HL-60 (cell line): ENCODE measurements at regions not wholly inside any gene's neighbourhood (a gene's known extent, or its start where the extent isn't known, plus 50 kb on each side); places are given as distances from the start of the nearest gene placed in this dataset.
"Not testable (repeated sequence)": the region's sequence is repeated elsewhere in the genome, so short reads cannot be mapped to it uniquely, and the experiment has no call there.

ENCODE experiments used
- DNase-seq, 2 experiments: peaks; one replicate each; pipeline ENCODE4 v3.0.0-alpha.2; 2010 to 2020; ENCODE audit warnings: low read depth in 1 of 2, low spot score in 1 of 2
- H3K27ac ChIP-seq: fragments of 250-450 bp; sonication (Bioruptor Pico); replicated peaks from 2 replicates; pipeline ENCODE4 v1.5.1; 2020; ENCODE audit warnings: mild to moderate bottlenecking, moderate library complexity
- H3K27me3 ChIP-seq: fragments of 250-450 bp; sonication (Bioruptor Pico); 2 replicates; pipeline ENCODE4 v1.5.1; 2021; ENCODE audit warnings: mild to moderate bottlenecking, moderate library complexity; ENCODE audit not compliant: insufficient read depth, poor library complexity, severe bottlenecking
- H3K4me3 ChIP-seq: replicated peaks from 2 replicates; pipeline ENCODE4 v1.5.1; 2011; ENCODE audit warnings: mild to moderate bottlenecking, control low read depth, low read length; ENCODE audit not compliant: insufficient read depth

- H3K4me3 ChIP-seq, DNase-seq, H3K27ac ChIP-seq, H3K27me3 ChIP-seq: not testable (repeated sequence)
These were observed 111.6 kb upstream of the TPTE start for GRCh38 chr21:10409786-10410185.

- not testable (repeated sequence) for H3K27ac ChIP-seq, DNase-seq, H3K27me3 ChIP-seq, H3K4me3 ChIP-seq
These were observed 110.9 kb upstream of the TPTE start for GRCh38 chr21:10410354-10410929.

GRCh38 chr21:10411776-10412526, 109.4 kb upstream of the TPTE start:
- not testable (repeated sequence) for DNase-seq, H3K27ac ChIP-seq, H3K27me3 ChIP-seq, H3K4me3 ChIP-seq

DNA sequence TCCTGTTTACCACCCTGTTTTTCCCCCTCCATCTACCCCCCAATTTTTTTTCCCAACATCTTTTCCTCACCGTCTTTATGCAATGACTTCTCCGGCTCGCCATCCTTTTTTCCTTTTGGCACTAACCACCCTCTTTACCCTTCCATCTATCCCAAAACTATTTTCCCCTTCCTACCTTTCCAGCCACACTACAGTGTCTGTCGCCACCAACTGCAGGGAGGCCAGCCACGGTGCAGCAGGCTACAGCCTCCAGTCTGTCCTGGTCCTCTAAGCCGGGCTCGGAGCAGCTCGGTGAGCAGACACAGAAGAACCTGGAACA, 108.5 kb upstream of the TPTE start:
- H3K27ac ChIP-seq, H3K4me3 ChIP-seq, H3K27me3 ChIP-seq, DNase-seq: not testable (repeated sequence)

DNA sequence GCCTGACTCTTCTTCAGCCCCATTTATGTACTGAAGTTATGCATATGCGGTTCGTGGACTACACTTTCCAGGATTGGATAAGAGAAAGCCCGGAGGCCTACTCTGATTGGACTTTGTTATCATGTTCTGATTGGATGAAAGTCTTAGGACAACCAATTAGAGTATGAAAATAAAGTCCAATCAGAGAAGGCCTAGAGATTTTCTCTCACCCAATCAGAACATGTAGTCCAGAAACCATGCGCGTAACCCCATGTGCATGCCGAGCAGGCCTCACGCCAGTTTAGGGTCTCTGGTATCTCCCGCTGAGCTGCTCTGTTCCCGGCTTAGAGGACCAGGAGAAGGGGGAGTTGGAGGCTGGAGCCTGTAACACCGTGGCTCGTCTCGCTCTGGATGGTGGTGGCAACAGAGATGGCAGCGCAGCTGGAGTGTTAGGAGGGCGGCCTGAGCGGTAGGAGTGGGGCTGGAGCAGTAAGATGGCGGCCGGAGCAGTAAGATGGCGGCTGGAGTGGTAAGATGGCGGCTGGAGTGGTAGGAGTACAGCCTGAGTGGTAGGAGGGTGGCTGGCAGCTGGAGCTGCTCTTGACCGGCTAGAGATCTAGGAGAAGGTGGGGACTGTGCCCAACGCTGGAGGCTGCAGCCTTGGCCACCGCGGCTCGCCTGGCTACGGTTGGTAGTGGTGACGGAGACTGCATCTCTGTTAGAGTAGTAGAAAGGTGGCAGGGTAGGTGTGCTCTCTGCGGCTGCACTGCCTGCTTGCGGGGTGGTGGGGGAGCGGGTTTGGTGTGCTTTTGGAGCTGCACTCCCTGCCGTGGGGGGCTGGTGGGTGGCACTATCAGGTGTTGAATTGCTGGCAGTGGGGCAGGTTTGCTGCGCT, 107.9 kb upstream of the TPTE start:
- not testable (repeated sequence) for H3K27me3 ChIP-seq, H3K27ac ChIP-seq, DNase-seq, H3K4me3 ChIP-seq

DNA sequence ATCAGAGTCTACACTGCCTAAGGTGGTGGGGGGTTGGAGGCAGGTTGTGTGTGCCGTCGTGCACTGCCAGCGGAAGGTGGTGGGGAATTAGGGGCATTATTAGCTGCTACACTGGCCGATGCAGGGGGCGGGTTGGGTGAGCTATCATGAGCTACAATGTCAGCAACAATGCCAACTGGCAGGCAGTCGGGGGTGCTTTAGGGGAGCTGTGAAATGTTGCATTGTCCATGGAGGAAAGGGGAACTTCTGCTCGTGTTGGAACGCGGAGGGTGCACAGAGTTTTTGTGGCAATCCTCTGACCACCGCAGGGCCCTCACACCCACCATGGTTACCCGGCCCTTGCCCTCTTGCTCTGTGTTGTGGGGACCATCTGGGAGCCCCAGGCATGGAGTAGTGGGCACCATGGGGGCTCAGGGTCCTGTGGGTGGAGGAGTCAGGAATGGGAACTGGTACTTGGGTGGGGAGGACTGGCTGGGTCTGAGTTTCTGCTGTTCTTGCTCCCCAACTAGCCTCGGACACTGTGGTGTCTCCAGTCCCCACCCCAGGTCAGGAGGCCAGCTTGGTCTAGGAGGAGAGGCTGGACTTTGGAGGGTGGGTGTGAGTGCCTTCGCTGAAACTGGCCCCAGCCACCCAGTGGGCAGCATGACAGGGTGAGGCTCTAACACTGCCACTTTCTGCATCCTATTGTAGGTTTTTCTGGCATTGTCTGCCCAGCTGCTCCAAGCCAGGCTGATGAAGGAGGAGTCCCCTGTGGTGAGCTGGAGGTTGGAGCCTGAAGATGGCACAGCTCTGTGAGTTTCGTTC, 107.1 kb upstream of the TPTE start:
- H3K27me3 ChIP-seq, H3K27ac ChIP-seq, DNase-seq, H3K4me3 ChIP-seq: not testable (repeated sequence)

DNA sequence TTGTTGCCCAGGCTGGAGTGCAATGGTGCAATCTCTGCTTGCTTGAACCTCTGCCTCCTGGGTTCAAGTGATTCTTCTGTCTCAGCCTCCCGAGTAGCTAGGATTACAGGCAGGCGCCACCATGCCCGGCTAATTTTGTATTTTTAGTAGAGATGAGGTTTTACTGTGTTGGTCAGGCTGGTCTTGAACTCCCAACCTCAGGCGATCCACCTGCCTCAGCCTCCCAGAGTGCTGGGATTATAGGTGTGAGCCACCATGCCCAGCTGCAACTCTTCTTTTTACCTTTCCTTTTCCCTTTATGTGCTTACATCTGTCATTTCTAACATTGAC, 106.5 kb upstream of the TPTE start:
- H3K4me3 ChIP-seq, H3K27ac ChIP-seq, H3K27me3 ChIP-seq, DNase-seq: not testable (repeated sequence)

DNA sequence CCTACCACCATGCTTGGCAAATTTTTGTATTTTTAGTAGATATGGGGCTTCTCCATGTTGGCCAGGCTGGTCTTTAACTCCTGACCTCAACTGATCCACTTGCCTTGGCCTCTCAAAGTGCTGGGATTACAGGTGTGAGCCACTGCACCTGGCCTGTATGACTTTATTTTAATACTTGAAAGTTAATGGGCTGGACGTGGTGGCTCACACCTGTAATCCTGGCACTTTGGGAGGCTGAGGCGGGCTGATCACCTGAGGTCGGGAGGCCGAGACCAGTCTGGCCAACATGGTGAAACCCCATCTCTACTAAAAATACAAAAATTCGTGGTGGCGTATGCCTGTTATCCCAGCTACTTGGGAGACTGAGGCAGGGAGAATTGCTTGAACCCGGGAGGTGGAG, 105.9 kb upstream of the TPTE start:
- not testable (repeated sequence) for H3K27ac ChIP-seq, H3K4me3 ChIP-seq, H3K27me3 ChIP-seq, DNase-seq

- not testable (repeated sequence) for H3K27ac ChIP-seq, H3K27me3 ChIP-seq, DNase-seq, H3K4me3 ChIP-seq
These were observed 105.5 kb upstream of the TPTE start for GRCh38 chr21:10415859-10416258.

DNA sequence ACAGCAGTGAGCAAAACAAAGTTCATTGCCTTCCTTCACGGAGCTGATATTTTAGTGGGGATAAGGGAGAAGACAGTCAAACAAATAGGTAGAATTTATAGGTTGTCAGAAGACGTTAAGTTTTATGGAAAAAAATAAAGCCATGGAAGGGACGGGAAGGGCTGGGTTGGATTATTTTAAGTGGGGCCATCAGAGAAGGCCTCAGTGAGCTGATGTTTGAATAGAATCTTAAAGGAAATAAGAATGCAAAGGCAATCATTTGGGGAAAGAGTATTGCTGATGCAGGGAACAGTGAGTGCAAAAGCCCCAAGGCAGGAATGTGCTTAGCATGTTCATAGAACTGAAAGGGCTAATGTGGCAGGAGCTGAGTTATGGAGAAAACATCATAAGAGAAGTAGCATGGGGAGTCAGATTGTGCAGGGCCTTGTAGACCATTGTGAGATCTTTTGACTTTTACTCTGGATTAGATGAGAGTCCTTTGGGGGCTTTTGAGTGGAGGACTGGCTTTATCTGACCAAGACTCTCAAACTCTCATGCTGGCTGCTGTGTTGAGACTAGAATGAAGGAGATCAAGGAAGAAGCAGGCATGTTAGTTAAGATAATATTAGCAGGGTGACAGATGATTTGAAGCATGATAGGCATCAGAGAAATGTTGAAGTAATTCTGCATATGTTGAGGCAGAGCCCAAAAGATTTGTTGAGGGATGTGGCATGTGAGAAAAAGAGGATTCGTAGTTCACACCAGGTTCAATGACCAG, 104.5 kb upstream of the TPTE start:
- not testable (repeated sequence) for H3K27ac ChIP-seq, H3K27me3 ChIP-seq, H3K4me3 ChIP-seq, DNase-seq

DNA sequence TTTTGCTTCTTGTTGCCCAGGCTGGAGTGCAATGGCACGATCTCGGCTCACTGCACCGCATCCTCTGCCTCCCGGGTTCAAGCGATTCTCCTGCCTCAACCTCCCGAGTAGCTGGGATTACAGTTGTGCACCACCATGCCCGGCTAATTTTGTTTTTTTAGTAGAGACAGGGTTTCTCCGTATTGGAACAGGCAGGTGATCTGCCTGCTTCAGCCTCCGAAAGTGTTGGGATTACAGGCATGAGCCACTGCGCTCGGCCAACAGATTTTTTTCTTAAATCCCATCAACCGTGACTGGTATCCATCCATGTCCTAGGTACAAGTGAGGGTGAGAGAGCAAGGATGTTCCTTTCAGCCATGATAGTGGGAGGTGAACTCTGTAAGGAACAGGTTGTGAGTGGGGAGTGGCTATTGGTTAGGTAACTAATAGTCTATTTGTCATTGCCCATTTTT, 103.8 kb upstream of the TPTE start:
- H3K27me3 ChIP-seq, H3K27ac ChIP-seq, DNase-seq, H3K4me3 ChIP-seq: not testable (repeated sequence)

DNA sequence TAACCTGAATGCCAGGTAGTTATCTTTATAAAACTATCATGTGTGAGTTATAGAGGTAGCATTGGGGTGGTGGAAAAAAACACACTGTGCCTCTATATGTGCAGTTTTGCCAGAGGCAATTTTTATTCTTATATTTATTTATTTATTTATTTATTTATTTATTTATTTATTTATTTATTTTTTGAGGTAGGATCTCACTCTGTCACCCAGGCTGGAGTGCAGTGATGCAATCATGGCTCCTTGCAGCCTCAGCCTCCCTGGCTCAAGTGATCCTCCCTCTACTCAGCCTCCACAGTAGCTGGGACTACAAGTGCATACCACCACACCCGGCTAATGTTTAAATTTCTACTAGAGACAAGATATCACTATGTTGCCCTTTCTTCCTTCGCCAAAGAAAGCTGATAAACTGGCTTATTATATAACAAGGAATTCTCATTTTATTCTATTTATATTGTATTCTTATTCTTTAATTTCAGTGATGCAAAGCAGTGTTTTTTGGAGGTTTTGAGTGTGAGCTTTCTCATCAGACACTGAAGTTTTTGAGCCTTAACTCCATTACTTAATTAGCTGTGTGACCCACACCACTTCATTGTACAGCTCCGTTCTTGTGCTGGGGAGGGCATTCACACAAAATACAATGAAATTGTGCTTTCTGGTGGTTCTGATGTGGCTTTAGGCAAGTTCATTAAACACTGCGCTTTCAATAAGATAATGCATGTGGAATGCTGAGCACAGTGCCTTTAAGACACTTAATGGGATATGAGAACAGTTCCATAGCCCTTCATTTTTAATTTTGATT, 102.9 kb upstream of the TPTE start:
- H3K4me3 ChIP-seq, H3K27me3 ChIP-seq, DNase-seq, H3K27ac ChIP-seq: not testable (repeated sequence)

DNA sequence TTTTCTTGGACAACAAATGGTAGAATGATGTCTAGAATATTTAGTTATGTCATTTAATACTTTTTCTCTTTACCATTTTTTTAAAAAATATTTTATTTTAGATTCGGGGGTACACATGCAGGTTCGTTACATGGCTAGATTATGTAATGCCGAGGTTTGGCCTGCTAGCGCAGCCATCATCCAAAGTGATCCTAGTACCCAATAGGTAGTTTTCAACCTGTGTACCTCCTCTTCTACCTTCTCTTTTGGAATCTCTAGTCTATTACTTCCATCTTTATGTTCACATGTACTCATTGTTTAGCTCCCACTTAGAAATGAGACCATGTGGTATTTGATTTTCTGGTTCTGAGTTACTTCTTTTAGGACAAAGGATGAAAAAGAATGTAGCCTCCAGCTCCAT, 100.2 kb upstream of the TPTE start:
- DNase-seq, H3K27ac ChIP-seq, H3K4me3 ChIP-seq, H3K27me3 ChIP-seq: not testable (repeated sequence)
